Activated gamma-delta T cell treated with anti-CD3 and anti-CD28 coated beads, Interleukin-2, amount 50 U/mL, for 16 hours (primary cell): ENCODE measurements at regions not wholly inside any gene's neighbourhood (a gene's known extent, or its start where the extent isn't known, plus 50 kb on each side); places are given as distances from the start of the nearest gene placed in this dataset.
"Not testable (repeated sequence)": the region's sequence is repeated elsewhere in the genome, so short reads cannot be mapped to it uniquely, and the experiment has no call there.

Experiments
- DNase-seq: peaks from one replicate; pipeline ENCODE4 v3.0.0-alpha.2; 2020; ENCODE audit warnings: low read depth

- not testable (repeated sequence) for DNase-seq
Measured at GRCh38 chr11:67768001-67768730, 93.7 kb upstream of the ALDH3B2 start.

GRCh38 chr11:67761211-67761610, 86.8 kb upstream of the ALDH3B2 start:
- not testable (repeated sequence) for DNase-seq

- DNase-seq: not testable (repeated sequence)
Measured at GRCh38 chr11:67759321-67759720, 84.9 kb upstream of the ALDH3B2 start.

GRCh38 chr11:67758467-67758866, 84.0 kb upstream of the ALDH3B2 start:
- DNase-seq: not testable (repeated sequence)

DNA sequence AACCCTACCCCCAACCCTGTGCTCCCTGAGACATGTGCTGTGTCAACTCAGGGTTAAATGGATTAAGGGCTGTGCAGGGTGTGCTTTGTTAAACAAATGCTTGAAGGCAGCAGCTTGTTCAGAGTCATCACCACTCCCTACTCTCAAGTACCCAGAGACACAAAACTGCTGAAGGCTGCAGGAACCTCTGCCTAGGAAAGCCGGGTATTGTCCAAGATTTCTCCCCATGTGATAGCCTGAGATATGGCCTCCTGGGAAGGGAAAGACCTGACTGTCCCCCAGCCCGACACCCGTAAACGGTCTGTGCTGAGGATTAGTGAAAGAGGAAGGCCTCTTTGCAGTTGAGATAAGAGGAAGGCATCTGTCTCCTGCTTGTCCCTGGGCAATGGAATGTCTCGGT, 83.6 kb upstream of the ALDH3B2 start:
- not testable (repeated sequence) for DNase-seq

GRCh38 chr11:67753820-67754219, 79.4 kb upstream of the ALDH3B2 start:
- not testable (repeated sequence) for DNase-seq

DNA sequence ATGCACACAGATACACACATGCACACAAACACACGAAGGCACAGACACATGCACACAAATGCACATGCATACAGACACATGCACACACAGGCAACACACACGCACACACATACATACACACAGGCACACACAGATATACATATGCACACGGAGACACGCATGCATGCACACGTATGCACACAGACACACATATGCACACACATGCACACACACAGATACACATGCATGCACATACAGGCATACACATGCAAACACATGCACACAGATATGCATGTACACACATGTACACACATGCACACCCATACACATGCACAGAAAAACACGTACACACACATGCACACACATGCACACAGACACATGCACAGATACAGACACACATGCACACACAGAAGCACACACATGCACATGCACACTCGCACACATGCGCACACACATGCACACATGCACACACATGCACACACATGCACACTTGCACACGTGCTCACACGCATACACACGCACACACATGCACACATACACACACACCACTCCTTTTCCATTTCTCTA, 70.8 kb upstream of the ALDH3B2 start:
- no peak for DNase-seq

DNA sequence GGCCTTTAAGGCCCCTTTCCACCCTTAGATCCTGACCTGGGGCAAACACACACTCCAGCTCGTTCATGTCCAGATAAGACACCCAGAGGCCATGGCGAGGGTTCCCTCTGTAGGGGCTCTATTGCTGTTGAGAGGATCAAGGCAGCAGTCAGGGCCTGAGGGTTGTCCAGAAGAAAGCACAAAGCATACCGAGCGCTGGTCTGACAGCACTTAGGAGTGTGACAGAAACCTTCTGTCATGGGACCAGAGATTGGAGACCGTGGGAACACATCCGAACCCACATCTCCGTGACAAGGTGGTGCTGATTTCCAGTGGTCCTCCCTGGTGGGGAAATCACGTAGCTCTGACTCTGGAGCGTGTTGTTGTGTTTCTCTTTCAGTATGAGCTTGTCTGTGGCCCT, 69.8 kb upstream of the ALDH3B2 start:
- DNase-seq: not testable (repeated sequence)

- DNase-seq: not testable (repeated sequence)
Measured at GRCh38 chr11:67738231-67738630, 63.8 kb upstream of the ALDH3B2 start.

DNA sequence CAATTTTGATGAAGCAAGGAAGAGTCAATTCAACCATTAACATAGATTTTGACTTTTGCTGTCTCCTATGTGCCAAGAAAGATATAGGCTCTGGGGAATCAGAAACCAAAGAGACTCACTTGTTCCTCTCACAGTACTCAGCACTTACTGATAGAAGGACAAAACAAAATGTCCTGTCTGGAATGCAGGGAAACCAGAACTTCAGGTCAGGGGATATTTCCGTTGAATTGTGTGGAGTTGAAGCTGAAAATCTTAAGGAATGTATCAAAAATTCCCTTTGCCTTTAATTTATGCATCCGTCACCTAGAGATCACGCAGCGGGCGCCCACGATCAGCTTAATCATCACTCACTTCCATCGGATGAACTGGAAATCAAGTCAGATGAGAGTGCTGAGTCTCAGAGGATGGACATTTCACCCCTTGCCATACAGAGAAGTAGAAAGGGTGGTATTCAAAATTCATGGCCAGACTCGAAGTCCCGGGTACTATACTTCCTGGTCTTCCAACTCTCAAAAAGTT, 63.2 kb upstream of the ALDH3B2 start:
- DNase-seq: not testable (repeated sequence)

GRCh38 chr11:67732045-67732787, 57.8 kb upstream of the ALDH3B2 start:
- DNase-seq: peak; percentile 29

DNA sequence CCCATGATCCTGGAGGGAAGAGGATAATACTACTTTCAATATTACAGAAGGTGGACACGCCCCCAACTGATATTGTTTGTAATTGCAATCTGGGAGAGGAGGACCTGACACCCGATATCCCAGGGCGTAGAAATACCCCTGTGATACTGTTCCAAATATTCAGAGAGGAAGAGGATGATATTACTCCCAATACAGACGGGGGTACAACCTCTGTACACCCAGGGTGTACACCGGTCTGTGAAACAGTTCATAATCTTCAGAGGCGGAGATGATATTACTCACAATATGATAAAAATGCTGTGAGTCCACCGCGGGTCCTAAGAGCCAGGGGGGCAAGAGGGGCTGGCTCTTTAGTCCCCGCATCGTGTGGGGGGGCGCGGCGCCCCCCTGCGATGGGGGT, 57.2 kb upstream of the ALDH3B2 start:
- DNase-seq: no peak

GRCh38 chr11:67728163-67728571, 53.7 kb upstream of the ALDH3B2 start:
- not testable (repeated sequence) for DNase-seq

- DNase-seq: not testable (repeated sequence)
Measured at GRCh38 chr11:67727066-67728040, 52.9 kb upstream of the ALDH3B2 start.
